ENCODE measurements at regions not wholly inside any gene's neighbourhood (a gene's known extent, or its start where the extent isn't known, plus 50 kb on each side); places are given as distances from the start of the nearest gene placed in this dataset.

DNA sequence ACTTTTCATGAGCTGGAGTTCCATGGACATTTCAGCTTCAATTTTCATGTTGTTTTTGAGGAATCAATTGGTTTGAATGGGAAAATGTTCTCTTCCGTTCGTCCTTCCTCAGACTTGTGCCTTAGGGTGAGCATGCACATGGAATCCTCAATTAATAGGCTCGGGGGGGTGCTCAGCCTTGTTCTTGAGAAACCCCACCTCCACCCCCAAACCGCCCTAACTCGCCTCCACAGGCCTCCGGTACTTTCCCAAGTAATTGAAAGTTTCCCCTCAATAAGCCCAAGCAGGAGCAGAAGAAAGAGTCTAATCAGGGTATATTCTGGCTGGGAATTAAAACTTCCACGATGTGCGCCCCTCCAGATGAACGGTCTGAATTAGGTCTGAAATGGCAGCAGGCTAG lies 945.2 kb downstream of the GRID1 start:
- TF ChIP-seq, protein P1, sequence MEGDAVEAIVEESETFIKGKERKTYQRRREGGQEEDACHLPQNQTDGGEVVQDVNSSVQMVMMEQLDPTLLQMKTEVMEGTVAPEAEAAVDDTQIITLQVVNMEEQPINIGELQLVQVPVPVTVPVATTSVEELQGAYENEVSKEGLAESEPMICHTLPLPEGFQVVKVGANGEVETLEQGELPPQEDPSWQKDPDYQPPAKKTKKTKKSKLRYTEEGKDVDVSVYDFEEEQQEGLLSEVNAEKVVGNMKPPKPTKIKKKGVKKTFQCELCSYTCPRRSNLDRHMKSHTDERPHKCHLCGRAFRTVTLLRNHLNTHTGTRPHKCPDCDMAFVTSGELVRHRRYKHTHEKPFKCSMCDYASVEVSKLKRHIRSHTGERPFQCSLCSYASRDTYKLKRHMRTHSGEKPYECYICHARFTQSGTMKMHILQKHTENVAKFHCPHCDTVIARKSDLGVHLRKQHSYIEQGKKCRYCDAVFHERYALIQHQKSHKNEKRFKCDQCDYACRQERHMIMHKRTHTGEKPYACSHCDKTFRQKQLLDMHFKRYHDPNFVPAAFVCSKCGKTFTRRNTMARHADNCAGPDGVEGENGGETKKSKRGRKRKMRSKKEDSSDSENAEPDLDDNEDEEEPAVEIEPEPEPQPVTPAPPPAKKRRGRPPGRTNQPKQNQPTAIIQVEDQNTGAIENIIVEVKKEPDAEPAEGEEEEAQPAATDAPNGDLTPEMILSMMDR (IDR thresholded peaks at IDR 0.05; ENCODE audit: low read depth, low read length): no peak
- TF ChIP-seq POLR2A (IDR thresholded peaks at IDR 0.05; ENCODE audit: extremely low read depth, insufficient read length): no peak
- TF ChIP-seq, protein P2, sequence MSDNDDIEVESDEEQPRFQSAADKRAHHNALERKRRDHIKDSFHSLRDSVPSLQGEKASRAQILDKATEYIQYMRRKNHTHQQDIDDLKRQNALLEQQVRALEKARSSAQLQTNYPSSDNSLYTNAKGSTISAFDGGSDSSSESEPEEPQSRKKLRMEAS (IDR thresholded peaks at IDR 0.05; ENCODE audit: low read depth, low read length): no peak
- no peak for TF ChIP-seq MYC (IDR thresholded peaks at IDR 0.05; ENCODE audit: low read depth, low read length)
